ENCODE measurements at regions not wholly inside any gene's neighbourhood (a gene's known extent, or its start where the extent isn't known, plus 50 kb on each side); places are given as distances from the start of the nearest gene placed in this dataset.

GRCh38 chr11:86722748-86723147 lies 50.3 kb upstream of the ME3 start:
- TF ChIP-seq POLR2A (IDR thresholded peaks at IDR 0.05; ENCODE audit: low read length) = no peak
- TF ChIP-seq GATA1 (IDR thresholded peaks at IDR 0.05; ENCODE audit: low read depth, low read length) = no peak

Measured in erythroblast (primary cell).